Trophoblast cell (in vitro differentiated cells and primary cell): ENCODE measurements at regions not wholly inside any gene's neighbourhood (a gene's known extent, or its start where the extent isn't known, plus 50 kb on each side); places are given as distances from the start of the nearest gene placed in this dataset.

Source experiments
- DNase-seq, 2 donors: peaks; one replicate each; pipeline ENCODE4 v3.0.0-alpha.2; 2016
- H2AFZ ChIP-seq: 2 replicates; pipeline ENCODE4 v1.6.1; 2013; ENCODE audit warnings: low read length, moderate library complexity, mild to moderate bottlenecking; ENCODE audit not compliant: insufficient read depth, poor library complexity
- H2AK5ac ChIP-seq: 2 replicates; pipeline ENCODE4 v1.6.1; 2013; ENCODE audit warnings: mild to moderate bottlenecking, low read length
- H2BK120ac ChIP-seq: 2 replicates; pipeline ENCODE4 v1.6.1; 2013; ENCODE audit warnings: low read length, mild to moderate bottlenecking, moderate library complexity; ENCODE audit not compliant: insufficient read depth, poor library complexity
- H2BK12ac ChIP-seq: 2 replicates; pipeline ENCODE4 v1.6.1; 2013; ENCODE audit warnings: mild to moderate bottlenecking, low read length, moderate library complexity
- H2BK5ac ChIP-seq: 2 replicates; pipeline ENCODE4 v1.6.1; 2013; ENCODE audit warnings: low read length, low read depth, moderate library complexity, mild to moderate bottlenecking; ENCODE audit not compliant: poor library complexity
- H3K14ac ChIP-seq: 2 replicates; pipeline ENCODE4 v1.6.1; 2013; ENCODE audit warnings: mild to moderate bottlenecking, low read length
- H3K18ac ChIP-seq: 2 replicates; pipeline ENCODE4 v1.6.1; 2013; ENCODE audit warnings: mild to moderate bottlenecking, low read length
- H3K23ac ChIP-seq: 2 replicates; pipeline ENCODE4 v1.6.1; 2013; ENCODE audit warnings: low read length
- H3K27ac ChIP-seq: 2 replicates; pipeline ENCODE4 v1.5.1; 2013; ENCODE audit warnings: low read depth, mild to moderate bottlenecking, inconsistent platforms, low read length, moderate library complexity
- H3K27me3 ChIP-seq: 2 replicates; pipeline ENCODE4 v1.6.1; 2013; ENCODE audit warnings: inconsistent platforms, mild to moderate bottlenecking, low read length, moderate library complexity; ENCODE audit not compliant: insufficient read depth
- H3K36me3 ChIP-seq, 2 experiments: 1 replicate in 1 of 2; 2 replicates in 1 of 2; pipeline ENCODE4 v1.6.1; 2013; ENCODE audit warnings: low read length in 2 of 2, mild to moderate bottlenecking in 2 of 2, moderate library complexity in 1 of 2; ENCODE audit not compliant: insufficient read depth in 2 of 2, control insufficient read depth in 1 of 2
- H3K4ac ChIP-seq: 2 replicates; pipeline ENCODE4 v1.6.1; 2013; ENCODE audit warnings: low read depth, mild to moderate bottlenecking, low read length, moderate library complexity
- H3K4me1 ChIP-seq, 2 experiments: 1 replicate in 1 of 2; 2 replicates in 1 of 2; pipeline ENCODE4 v1.6.1; 2013; ENCODE audit warnings: low read length in 2 of 2, mild to moderate bottlenecking in 2 of 2, moderate library complexity in 1 of 2; ENCODE audit not compliant: insufficient read depth in 2 of 2, control insufficient read depth in 1 of 2
- H3K4me2 ChIP-seq: 2 replicates; pipeline ENCODE4 v1.6.1; 2013; ENCODE audit warnings: inconsistent platforms, mild to moderate bottlenecking, low read length, moderate library complexity
- H3K4me3 ChIP-seq: 2 replicates; pipeline ENCODE4 v1.5.1; 2013; ENCODE audit warnings: mild to moderate bottlenecking, low read depth, low read length, inconsistent platforms
- H3K79me1 ChIP-seq: one replicate; pipeline ENCODE4 v1.6.1; 2013; ENCODE audit warnings: low read length
- H3K79me2 ChIP-seq: 2 replicates; pipeline ENCODE4 v1.6.1; 2013; ENCODE audit warnings: low read length, mild to moderate bottlenecking; ENCODE audit not compliant: control insufficient read depth, insufficient read depth, poor library complexity
- H3K9ac ChIP-seq: 2 replicates; pipeline ENCODE4 v1.6.1; 2013; ENCODE audit warnings: mild to moderate bottlenecking, low read length
- H3K9me3 ChIP-seq: 2 replicates; pipeline ENCODE4 v1.6.1; 2013; ENCODE audit warnings: low read depth, mild to moderate bottlenecking, control low read depth, inconsistent platforms, low read length; ENCODE audit not compliant: insufficient read depth
- H4K12ac ChIP-seq: 2 replicates; pipeline ENCODE4 v1.6.1; 2013; ENCODE audit warnings: low read depth, mild to moderate bottlenecking, low read length, moderate library complexity
- H4K8ac ChIP-seq: 2 replicates; pipeline ENCODE4 v1.6.1; 2013; ENCODE audit warnings: low read depth, mild to moderate bottlenecking, low read length, moderate library complexity
- H4K91ac ChIP-seq: one replicate; pipeline ENCODE4 v1.6.1; 2013; ENCODE audit warnings: low read depth, mild to moderate bottlenecking, low read length, moderate library complexity
- WGBS: extraction: QIAGEN DNeasy Blood & Tissue Kit; methylation state at CpG from one replicate; pipeline ENCODE4 v1.1.7; 2013; ENCODE audit warnings: missing lambda C conversion rate; ENCODE audit not compliant: insufficient read length, insufficient coverage; ENCODE audit errors: extremely low coverage; 5-methylcytosine and 5-hydroxymethylcytosine counted together

- Histone ChIP-seq H4K12ac (no peak overlapping the region), H3K14ac (no peak overlapping the region), H3K9ac (no peak overlapping the region), H3K4ac (no peak overlapping the region), H3K79me2 (no peaks in the 10 kb centered on the region), H3K18ac (no peak overlapping the region), H3K27ac (no peak overlapping the region), H3K4me2 (no peak overlapping the region), H3K4me3 (no peak overlapping the region), H3K79me1 (no peaks in the 10 kb centered on the region), H2BK5ac (no peak overlapping the region), H2AFZ (no peak overlapping the region), H3K4me1 (peaks cover 0 to 2% of the 10 kb centered on the region in 2 experiments), H3K9me3 (peaks cover 3% of the 10 kb centered on the region), H3K36me3 (no peaks in the 10 kb centered on the region), H4K8ac (no peak overlapping the region), H3K27me3 (no peaks in the 10 kb centered on the region), H3K23ac (no peak overlapping the region), H4K91ac (no peak overlapping the region), H2BK120ac (no peak overlapping the region), H2BK12ac (no peak overlapping the region), H2AK5ac (no peak overlapping the region)
- DNase-seq, result no peak
- no CpG with 5 or more reads among the region's 9 CpGs for WGBS
These were observed 237.4 kb downstream of the LPIN1 start for GRCh38 chr2:11983870-11984269.

DNA sequence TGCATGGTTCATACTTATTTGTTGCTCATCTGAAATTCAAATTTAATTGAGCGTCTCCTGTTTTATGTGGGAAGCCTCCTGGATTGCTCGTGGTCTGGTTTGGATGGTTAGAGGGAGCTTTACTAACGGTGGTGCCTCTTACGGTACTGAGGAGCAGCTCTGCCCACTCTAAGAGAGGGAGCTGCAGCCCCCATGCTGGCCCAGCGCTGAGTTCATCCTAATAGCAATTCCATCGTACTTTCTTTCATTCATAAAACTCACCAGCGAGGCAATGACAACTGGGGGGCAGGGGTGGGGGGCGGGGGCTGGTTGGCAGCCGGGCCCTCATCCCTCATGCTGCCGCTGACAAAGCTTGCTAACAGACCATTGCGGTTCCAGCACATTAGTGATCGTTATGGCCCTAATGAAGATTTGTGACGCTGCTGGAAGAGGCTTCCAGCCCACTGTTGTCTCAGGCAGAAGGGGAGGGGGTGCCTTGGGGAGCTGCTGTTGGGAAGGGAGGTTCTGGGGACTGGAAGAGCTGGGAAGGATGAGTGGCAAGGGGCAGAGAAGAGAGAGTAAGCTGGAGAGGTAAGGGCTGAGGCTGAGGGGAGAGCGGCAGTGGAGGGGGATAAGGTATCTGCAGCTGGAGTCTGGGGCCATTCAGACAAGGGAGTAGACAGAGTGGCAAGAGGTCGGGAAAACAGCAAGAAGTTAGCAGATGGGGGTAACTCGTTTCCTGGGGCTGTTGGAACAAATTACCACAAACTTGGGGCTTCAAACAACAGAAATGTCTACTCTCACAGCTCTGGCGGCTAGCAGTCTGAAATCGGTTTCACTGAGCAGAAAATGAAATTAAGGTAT, 238.1 kb downstream of the LPIN1 start:
- H2BK120ac ChIP-seq, result no peak overlapping the region
- no peak overlapping the region for H3K9ac ChIP-seq
- H4K8ac ChIP-seq, result no peak overlapping the region
- H3K36me3 ChIP-seq, result no peaks in the 10 kb centered on the region
- H3K9me3 ChIP-seq, result peaks cover 3% of the 10 kb centered on the region
- peak overlapping the region; percentile 12 for H3K4me3 ChIP-seq
- H2AK5ac ChIP-seq, result no peak overlapping the region
- no peaks in the 10 kb centered on the region for H3K79me2 ChIP-seq
- no peak overlapping the region for H3K23ac ChIP-seq
- H3K4me2 ChIP-seq, result no peak overlapping the region
- H4K12ac ChIP-seq, result no peak overlapping the region
- no peak for DNase-seq
- no peak overlapping the region for H3K27ac ChIP-seq
- no peak overlapping the region for H3K18ac ChIP-seq
- no peak overlapping the region for H4K91ac ChIP-seq
- no peaks in the 10 kb centered on the region for H3K27me3 ChIP-seq
- WGBS, result no CpG with 5 or more reads among the region's 18 CpGs
- H3K79me1 ChIP-seq, result no peaks in the 10 kb centered on the region
- H2AFZ ChIP-seq, result no peak overlapping the region
- no peak overlapping the region for H3K4ac ChIP-seq
- H3K14ac ChIP-seq, result no peak overlapping the region
- no peak overlapping the region for H2BK5ac ChIP-seq
- H3K4me1 ChIP-seq, result peaks cover 0 to 2% of the 10 kb centered on the region in 2 experiments
- H2BK12ac ChIP-seq, result no peak overlapping the region

- Histone ChIP-seq H2AK5ac (no peak overlapping the region), H2BK12ac (no peak overlapping the region), H3K4me2 (no peak overlapping the region), H2AFZ (no peak overlapping the region), H3K79me1 (no peaks in the 10 kb centered on the region), H3K4ac (no peak overlapping the region), H2BK120ac (no peak overlapping the region), H2BK5ac (no peak overlapping the region), H3K4me1 (peaks cover 0 to 2% of the 10 kb centered on the region in 2 experiments), H3K18ac (no peak overlapping the region), H4K91ac (no peak overlapping the region), H3K4me3 (no peak overlapping the region), H3K79me2 (no peaks in the 10 kb centered on the region), H3K23ac (no peak overlapping the region), H3K14ac (no peak overlapping the region), H3K9me3 (peaks cover 3% of the 10 kb centered on the region), H3K9ac (no peak overlapping the region), H3K36me3 (no peaks in the 10 kb centered on the region), H4K12ac (no peak overlapping the region), H3K27me3 (no peaks in the 10 kb centered on the region), H3K27ac (no peak overlapping the region), H4K8ac (no peak overlapping the region)
- DNase-seq, result no peak
- no CpG with 5 or more reads among the region's 4 CpGs for WGBS
These were observed 239.6 kb downstream of the LPIN1 start for GRCh38 chr2:11985817-11986566.

DNA sequence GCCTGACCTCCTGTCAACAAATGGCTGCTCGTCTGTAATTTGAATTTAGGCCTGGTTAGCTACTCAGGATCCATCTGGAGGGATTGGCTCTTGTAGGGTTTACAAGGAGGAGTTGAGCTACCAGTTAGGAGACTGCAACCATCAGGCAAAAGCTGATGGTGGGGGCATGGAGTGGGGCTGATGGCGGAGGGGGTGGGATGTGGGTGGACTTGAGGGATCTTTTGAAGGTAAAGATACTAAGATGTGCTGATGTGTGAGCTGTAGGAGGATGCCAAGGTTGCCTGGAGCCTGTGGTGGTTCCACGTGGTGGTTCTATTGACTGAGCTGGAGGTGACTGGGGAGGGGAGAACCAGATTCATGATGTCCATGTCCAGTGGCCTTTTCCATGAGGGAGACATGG, 240.7 kb downstream of the LPIN1 start:
- no peak overlapping the region for H2AFZ ChIP-seq
- H3K4me2 ChIP-seq, result no peak overlapping the region
- H4K8ac ChIP-seq, result no peak overlapping the region
- no CpG with 5 or more reads among the region's 3 CpGs for WGBS
- no peaks in the 10 kb centered on the region for H3K79me1 ChIP-seq
- no peak overlapping the region for H3K18ac ChIP-seq
- no peak overlapping the region for H4K12ac ChIP-seq
- no peak for DNase-seq
- no peaks in the 10 kb centered on the region for H3K27me3 ChIP-seq
- H2BK120ac ChIP-seq, result no peak overlapping the region
- H3K23ac ChIP-seq, result no peak overlapping the region
- no peaks in the 10 kb centered on the region for H3K36me3 ChIP-seq
- no peak overlapping the region for H2BK5ac ChIP-seq
- H3K9ac ChIP-seq, result no peak overlapping the region
- H3K9me3 ChIP-seq, result peaks cover 3% of the 10 kb centered on the region
- no peak overlapping the region for H3K27ac ChIP-seq
- H3K4me1 ChIP-seq, result peaks cover 0 to 2% of the 10 kb centered on the region in 2 experiments
- H3K79me2 ChIP-seq, result no peaks in the 10 kb centered on the region
- H2AK5ac ChIP-seq, result no peak overlapping the region
- no peak overlapping the region for H2BK12ac ChIP-seq
- no peak overlapping the region for H3K4ac ChIP-seq
- H3K4me3 ChIP-seq, result no peak overlapping the region
- H3K14ac ChIP-seq, result no peak overlapping the region
- H4K91ac ChIP-seq, result no peak overlapping the region
